GM19395 (cell line): ENCODE measurements at regions not wholly inside any gene's neighbourhood (a gene's known extent, or its start where the extent isn't known, plus 50 kb on each side); places are given as distances from the start of the nearest gene placed in this dataset.
"Not testable (repeated sequence)": the region's sequence is repeated elsewhere in the genome, so short reads cannot be mapped to it uniquely, and the experiment has no call there.

ENCODE experiments used
- ATAC-seq: cut with Tn5 transposase; IDR thresholded peaks from one replicate; pipeline ENCODE4 v1.9.1; 2021; ENCODE audit warnings: mild to moderate bottlenecking, moderate library complexity; ENCODE audit not compliant: unreplicated experiment

GRCh38 chr5:136749016-136749415 is 383.7 kb upstream of the TRPC7 start:
- no peak for ATAC-seq

- no peak for ATAC-seq
These were observed 377.7 kb upstream of the TRPC7 start for GRCh38 chr5:136743052-136743451.

GRCh38 chr5:136740228-136740627 is 374.9 kb upstream of the TRPC7 start:
- no peak for ATAC-seq

GRCh38 chr5:136739271-136739670 is 373.9 kb upstream of the TRPC7 start:
- not testable (repeated sequence) for ATAC-seq

GRCh38 chr5:136738829-136739228 is 373.5 kb upstream of the TRPC7 start:
- no peak for ATAC-seq

- ATAC-seq = no peak
These were observed 370.7 kb upstream of the TRPC7 start for GRCh38 chr5:136736021-136736420.

- ATAC-seq = not testable (repeated sequence)
These were observed 370.3 kb upstream of the TRPC7 start for GRCh38 chr5:136735611-136736010.

GRCh38 chr5:136734628-136735027 is 369.3 kb upstream of the TRPC7 start:
- ATAC-seq = no peak

- no peak for ATAC-seq
These were observed 367.4 kb upstream of the TRPC7 start for GRCh38 chr5:136732751-136733150.

GRCh38 chr5:136731241-136731900 is 366.0 kb upstream of the TRPC7 start:
- no peak for ATAC-seq

- no peak for ATAC-seq
These were observed 365.1 kb upstream of the TRPC7 start for GRCh38 chr5:136730426-136730825.

GRCh38 chr5:136729901-136730355 is 364.6 kb upstream of the TRPC7 start:
- no peak for ATAC-seq

- no peak for ATAC-seq
These were observed 361.2 kb upstream of the TRPC7 start for GRCh38 chr5:136726506-136726905.

- no peak for ATAC-seq
These were observed 358.8 kb upstream of the TRPC7 start for GRCh38 chr5:136724161-136724560.

GRCh38 chr5:136722581-136722980 is 357.2 kb upstream of the TRPC7 start:
- no peak for ATAC-seq

GRCh38 chr5:136722086-136722485 is 356.7 kb upstream of the TRPC7 start:
- ATAC-seq = no peak

GRCh38 chr5:136720674-136721073 is 355.3 kb upstream of the TRPC7 start:
- no peak for ATAC-seq

GRCh38 chr5:136717917-136718316 is 352.6 kb upstream of the TRPC7 start:
- no peak for ATAC-seq

- no peak for ATAC-seq
These were observed 348.9 kb upstream of the TRPC7 start for GRCh38 chr5:136714286-136714685.

- ATAC-seq = no peak
These were observed 347.3 kb upstream of the TRPC7 start for GRCh38 chr5:136712628-136713027.

GRCh38 chr5:136710834-136711233 is 345.5 kb upstream of the TRPC7 start:
- no peak for ATAC-seq

- no peak for ATAC-seq
These were observed 338.4 kb upstream of the TRPC7 start for GRCh38 chr5:136703706-136704105.

- no peak for ATAC-seq
These were observed 337.7 kb upstream of the TRPC7 start for GRCh38 chr5:136703036-136703435.
